PC-9 (cell line): ENCODE measurements at regions not wholly inside any gene's neighbourhood (a gene's known extent, or its start where the extent isn't known, plus 50 kb on each side); places are given as distances from the start of the nearest gene placed in this dataset.

ENCODE experiments used
- BruUV-seq: library from RNA; stranded (reverse); fragments of 400-500 nt; replicated peaks from 2 replicates; lab custom pipeline; 2021; lab: Mats Ljungman, UMichigan
- CTCF ChIA-PET: fragments of 300-600 bp; sonication (Branson Sonifier 250); formaldehyde crosslinking; loops from one replicate; lab custom pipeline; 2022; ENCODE audit warnings: antibody characterized with exemption; lab: Charles Lee
- POLR2A ChIA-PET: fragments of 300-600 bp; sonication (Branson Sonifier 250); formaldehyde crosslinking; loops from one replicate; lab custom pipeline; 2022; ENCODE audit warnings: antibody characterized with exemption; ENCODE audit not compliant: unreplicated experiment; lab: Charles Lee
- DNase-seq, 2 experiments: peaks; one replicate each; pipeline versions ENCODE4 v3.0.0 to v3.0.0-alpha.2; 2015 to 2022; ENCODE audit warnings: mixed read lengths in 1 of 2
- H2AFZ ChIP-seq: fragments of 200-600 bp; sonication (generic); 2 replicates; pipeline ENCODE4 v1.8.1; 2017; ENCODE audit warnings: antibody characterized with exemption
- H3F3A ChIP-seq: fragments of 200-600 bp; sonication (generic); 2 replicates; pipeline ENCODE4 v1.8.1; 2017; ENCODE audit warnings: antibody characterized with exemption, mild to moderate bottlenecking, low read depth; ENCODE audit not compliant: insufficient read depth
- H3K27ac ChIP-seq: fragments of 200-600 bp; sonication (generic); 2 replicates; pipeline ENCODE4 v1.6.1; 2016; ENCODE audit warnings: mixed run types
- H3K27me3 ChIP-seq: fragments of 200-600 bp; sonication (generic); 2 replicates; pipeline ENCODE4 v1.6.1; 2016; ENCODE audit warnings: low read depth, mixed run types; ENCODE audit not compliant: insufficient read depth
- H3K36me3 ChIP-seq: fragments of 200-600 bp; sonication (generic); 2 replicates; pipeline ENCODE4 v1.6.1; 2016; ENCODE audit warnings: low read depth, mixed run types
- H3K4me1 ChIP-seq: fragments of 200-600 bp; sonication (generic); replicated peaks from 2 replicates; pipeline ENCODE4 v1.6.1; 2016; ENCODE audit warnings: mixed run types; ENCODE audit not compliant: insufficient read depth
- H3K4me2 ChIP-seq: fragments of 200-600 bp; sonication (generic); 2 replicates; pipeline ENCODE4 v1.6.1; 2017; ENCODE audit warnings: mixed run types
- H3K4me3 ChIP-seq: fragments of 200-600 bp; sonication (generic); 2 replicates; pipeline ENCODE4 v1.6.1; 2016; ENCODE audit warnings: mixed run types
- H3K79me2 ChIP-seq: fragments of 200-600 bp; sonication (generic); 2 replicates; pipeline ENCODE4 v1.6.1; 2017; ENCODE audit warnings: low read depth, mixed run types
- H3K9me2 ChIP-seq: fragments of 200-600 bp; sonication (generic); 2 replicates; pipeline ENCODE4 v1.8.1; 2017; ENCODE audit warnings: mild to moderate bottlenecking; ENCODE audit not compliant: insufficient read depth
- H3K9me3 ChIP-seq: fragments of 200-600 bp; sonication (generic); 2 replicates; pipeline ENCODE4 v1.8.1; 2016; ENCODE audit warnings: low read depth; ENCODE audit not compliant: insufficient read depth
- H4K20me1 ChIP-seq: fragments of 200-600 bp; sonication (generic); 2 replicates; pipeline ENCODE4 v1.8.1; 2017; ENCODE audit not compliant: insufficient read depth
- EZH2 ChIP-seq: fragments of 200-600 bp; sonication (generic); IDR thresholded peaks from 2 replicates; pipeline ENCODE4 v1.8.0; 2017; ENCODE audit warnings: antibody characterized with exemption, low read depth
- intact Hi-C: fragments of 100-400 bp; cut with micrococcal nuclease; formaldehyde crosslinking; loops from one replicate; pipeline ENCODE4 v1.10.0; 2022; ENCODE audit not compliant: unreplicated experiment
- TF ChIP-seq, protein P1 (sequence below): fragments of 200-600 bp; sonication (generic); conservative IDR thresholded peaks from 2 replicates; pipeline ENCODE4 v1.6.1; 2017; ENCODE audit warnings: mixed run types, antibody characterized with exemption, mild to moderate bottlenecking, moderate library complexity

DNA sequence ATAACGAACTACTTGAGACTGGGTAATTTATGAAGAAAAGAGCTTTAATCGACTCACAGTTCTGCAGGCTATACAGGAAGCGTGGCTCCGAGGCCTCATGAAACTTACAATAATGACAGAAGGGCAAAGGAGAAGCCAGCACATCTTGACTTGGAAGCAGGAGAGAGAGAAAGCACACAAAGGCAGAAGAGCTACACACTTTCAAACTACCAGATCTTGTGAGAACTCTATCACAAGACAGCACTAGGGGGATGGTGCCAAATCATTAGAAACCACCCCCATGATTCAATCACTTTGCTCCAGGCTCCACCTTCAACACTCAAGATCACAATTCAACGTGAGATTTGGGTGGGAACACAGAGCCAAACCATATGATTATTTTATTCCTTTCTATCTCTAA is 655.9 kb upstream of the SYT4 start:
- Histone ChIP-seq H3F3A (no peaks in the 10 kb centered on the region), H3K27ac (no peak overlapping the region), H4K20me1 (no peaks in the 10 kb centered on the region), H3K9me2 (no peaks in the 10 kb centered on the region), H3K4me1 (no peaks in the 10 kb centered on the region), H3K36me3 (no peaks in the 10 kb centered on the region), H3K9me3 (no peaks in the 10 kb centered on the region), H3K4me3 (no peak overlapping the region), H3K79me2 (no peaks in the 10 kb centered on the region), H3K27me3 (no peaks in the 10 kb centered on the region), H3K4me2 (no peak overlapping the region), H2AFZ (no peak overlapping the region; the same call in 1 of the 2 replicates)
- TF ChIP-seq, protein P1, sequence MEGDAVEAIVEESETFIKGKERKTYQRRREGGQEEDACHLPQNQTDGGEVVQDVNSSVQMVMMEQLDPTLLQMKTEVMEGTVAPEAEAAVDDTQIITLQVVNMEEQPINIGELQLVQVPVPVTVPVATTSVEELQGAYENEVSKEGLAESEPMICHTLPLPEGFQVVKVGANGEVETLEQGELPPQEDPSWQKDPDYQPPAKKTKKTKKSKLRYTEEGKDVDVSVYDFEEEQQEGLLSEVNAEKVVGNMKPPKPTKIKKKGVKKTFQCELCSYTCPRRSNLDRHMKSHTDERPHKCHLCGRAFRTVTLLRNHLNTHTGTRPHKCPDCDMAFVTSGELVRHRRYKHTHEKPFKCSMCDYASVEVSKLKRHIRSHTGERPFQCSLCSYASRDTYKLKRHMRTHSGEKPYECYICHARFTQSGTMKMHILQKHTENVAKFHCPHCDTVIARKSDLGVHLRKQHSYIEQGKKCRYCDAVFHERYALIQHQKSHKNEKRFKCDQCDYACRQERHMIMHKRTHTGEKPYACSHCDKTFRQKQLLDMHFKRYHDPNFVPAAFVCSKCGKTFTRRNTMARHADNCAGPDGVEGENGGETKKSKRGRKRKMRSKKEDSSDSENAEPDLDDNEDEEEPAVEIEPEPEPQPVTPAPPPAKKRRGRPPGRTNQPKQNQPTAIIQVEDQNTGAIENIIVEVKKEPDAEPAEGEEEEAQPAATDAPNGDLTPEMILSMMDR = no peak
- no peak for TF ChIP-seq EZH2
- POLR2A ChIA-PET = no interaction called here
- BruUV-seq = no TSS peak
- CTCF ChIA-PET = no interaction called here
- no peak for DNase-seq
- intact Hi-C loops = no loop called here

DNA sequence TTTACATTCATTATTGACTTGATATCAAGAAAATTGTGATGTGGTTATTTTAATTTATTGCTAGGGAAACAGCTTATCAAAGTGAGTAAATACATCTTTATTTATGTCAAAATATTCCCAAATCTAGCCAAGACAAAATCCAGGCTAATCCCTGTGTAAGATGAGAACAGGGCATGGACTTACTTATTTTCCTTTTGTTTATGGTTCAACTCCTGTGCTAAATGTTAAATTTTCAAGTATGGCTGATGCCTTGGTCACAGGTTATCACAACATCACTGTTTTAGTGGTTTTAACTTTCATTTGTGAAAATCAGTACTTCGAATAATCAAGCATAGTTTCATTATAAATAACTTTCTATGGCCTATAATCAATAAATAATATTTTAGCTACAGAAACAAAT is 657.0 kb upstream of the SYT4 start:
- H3K36me3 ChIP-seq = no peaks in the 10 kb centered on the region
- no peaks in the 10 kb centered on the region for H3K9me2 ChIP-seq
- H3F3A ChIP-seq = no peaks in the 10 kb centered on the region
- CTCF ChIA-PET = no interaction called here
- no peak overlapping the region for H3K27ac ChIP-seq
- H3K4me3 ChIP-seq = no peak overlapping the region
- no peaks in the 10 kb centered on the region for H3K27me3 ChIP-seq
- no peaks in the 10 kb centered on the region for H3K79me2 ChIP-seq
- no peak overlapping the region for H2AFZ ChIP-seq
- H3K4me2 ChIP-seq = no peak overlapping the region
- H3K9me3 ChIP-seq = no peaks in the 10 kb centered on the region
- H4K20me1 ChIP-seq = no peaks in the 10 kb centered on the region
- BruUV-seq = no TSS peak
- POLR2A ChIA-PET = no interaction called here
- no peaks in the 10 kb centered on the region for H3K4me1 ChIP-seq
- DNase-seq = no peak
- intact Hi-C loops = no loop called here
- TF ChIP-seq, protein P1 = no peak
- TF ChIP-seq EZH2 = no peak

DNA sequence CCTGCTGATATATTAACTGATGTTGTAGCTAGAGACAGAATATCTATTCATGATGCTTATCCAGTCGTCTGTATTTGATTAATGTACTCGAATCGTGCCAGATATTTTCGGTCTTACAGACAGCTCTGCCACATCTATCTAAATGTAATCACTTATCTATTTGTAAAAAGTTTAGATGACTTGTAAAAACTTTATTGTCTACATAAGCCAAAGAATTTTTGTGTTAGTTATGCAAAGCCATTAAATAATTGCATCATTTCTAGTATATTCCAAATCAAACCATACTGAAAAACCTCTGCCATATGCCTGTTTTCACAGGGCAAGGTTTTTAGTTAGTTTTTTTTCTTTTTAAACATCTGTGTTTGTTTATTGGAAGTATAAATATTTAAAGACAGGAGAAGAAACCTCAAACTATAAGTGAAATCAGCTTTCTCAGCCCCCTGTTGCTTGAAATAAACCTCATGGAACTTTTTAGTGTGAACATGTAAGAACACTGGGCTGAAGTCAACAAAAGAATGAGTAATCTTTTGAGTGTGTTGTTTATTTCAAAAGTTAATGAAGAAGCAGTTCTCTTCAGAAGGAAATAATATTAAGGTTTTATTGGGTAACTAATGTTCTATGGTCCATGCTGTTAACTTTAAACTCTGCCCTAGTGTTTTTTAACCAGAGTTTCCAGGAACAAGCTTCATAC is 657.6 kb upstream of the SYT4 start:
- no TSS peak for BruUV-seq
- intact Hi-C loops = no loop called here
- no peak for DNase-seq
- Histone ChIP-seq H3K9me3 (no peaks in the 10 kb centered on the region), H3K9me2 (no peaks in the 10 kb centered on the region), H3K4me2 (no peak overlapping the region), H3K4me1 (no peaks in the 10 kb centered on the region), H3K27ac (no peak overlapping the region), H4K20me1 (no peaks in the 10 kb centered on the region), H3K4me3 (no peak overlapping the region), H3K36me3 (no peaks in the 10 kb centered on the region), H3F3A (no peaks in the 10 kb centered on the region), H2AFZ (no peak overlapping the region), H3K79me2 (no peaks in the 10 kb centered on the region), H3K27me3 (no peaks in the 10 kb centered on the region)
- POLR2A ChIA-PET = no interaction called here
- CTCF ChIA-PET = interaction anchor here (0.6 kb wide), 1 partner anchor 794 kb away, joined by 3 read pairs; no protein-coding TSS in a partner anchor
- no peak for TF ChIP-seq EZH2
- TF ChIP-seq, protein P1 = no peak
